ENCODE measurements at regions not wholly inside any gene's neighbourhood (a gene's known extent, or its start where the extent isn't known, plus 50 kb on each side); places are given as distances from the start of the nearest gene placed in this dataset.

DNA sequence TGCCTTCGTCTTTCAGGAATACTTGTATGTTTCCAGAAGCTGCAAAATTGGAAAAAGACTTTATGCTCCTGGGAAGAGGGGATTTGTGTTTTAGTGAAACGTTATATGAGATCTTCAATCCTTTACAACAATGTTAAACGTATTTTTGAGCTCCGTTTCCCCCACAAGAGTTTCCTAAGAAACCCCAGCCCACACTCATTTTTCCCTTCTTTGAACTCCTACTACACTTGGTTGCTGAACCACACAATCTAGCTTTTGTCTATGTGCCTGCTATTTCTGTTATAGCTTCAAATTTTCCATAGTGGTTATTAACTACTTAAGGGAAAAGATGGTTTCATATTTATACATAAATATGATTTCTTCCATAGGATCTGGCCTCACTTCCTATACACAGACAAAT lies 238.6 kb upstream of the ACTBL2 start:
- TF ChIP-seq POLR2AphosphoS5 (IDR thresholded peaks at IDR 0.05; ENCODE audit: borderline replicate concordance, low read depth, low read length) (no peak), EZH2 (IDR thresholded peaks at IDR 0.05) (no peak)

Data from SK-N-MC (cell line).